Tibial nerve (tissue), 4 donors: ENCODE measurements at regions not wholly inside any gene's neighbourhood (a gene's known extent, or its start where the extent isn't known, plus 50 kb on each side); places are given as distances from the start of the nearest gene placed in this dataset.

Experiments
- CTCF ChIP-seq, 5 experiments: fragments of 200-600 bp in 3 of 5; fragments of 450-650 bp in 2 of 5; sonication (generic) in 3 of 5; IDR thresholded peaks; one replicate each; pipeline ENCODE4 v1.5.1; 2016 to 2019; ENCODE audit warnings: antibody characterized with exemption in 5 of 5, mild to moderate bottlenecking in 3 of 5, moderate library complexity in 2 of 5
- EP300 ChIP-seq, 2 donors: sonication (generic); formaldehyde crosslinking; IDR thresholded peaks; one replicate each; pipeline ENCODE4 v1.6.1; 2017; ENCODE audit warnings: antibody characterized with exemption in 2 of 2, mild to moderate bottlenecking in 1 of 2
- POLR2A ChIP-seq, 2 donors: fragments of 450-650 bp; IDR thresholded peaks; one replicate each; pipeline ENCODE4 v1.6.1; 2017; ENCODE audit warnings: antibody characterized with exemption in 2 of 2, mild to moderate bottlenecking in 2 of 2, moderate library complexity in 2 of 2

- TF ChIP-seq CTCF (IDR thresholded peaks at IDR 0.05) = no peak
- no peak for TF ChIP-seq POLR2A (IDR thresholded peaks at IDR 0.05)
- no peak for TF ChIP-seq EP300 (IDR thresholded peaks at IDR 0.05)
Observed at GRCh38 chr1:164131949-164132348, 427.0 kb upstream of the PBX1 start.
